ENCODE measurements at regions not wholly inside any gene's neighbourhood (a gene's known extent, or its start where the extent isn't known, plus 50 kb on each side); places are given as distances from the start of the nearest gene placed in this dataset.

DNA sequence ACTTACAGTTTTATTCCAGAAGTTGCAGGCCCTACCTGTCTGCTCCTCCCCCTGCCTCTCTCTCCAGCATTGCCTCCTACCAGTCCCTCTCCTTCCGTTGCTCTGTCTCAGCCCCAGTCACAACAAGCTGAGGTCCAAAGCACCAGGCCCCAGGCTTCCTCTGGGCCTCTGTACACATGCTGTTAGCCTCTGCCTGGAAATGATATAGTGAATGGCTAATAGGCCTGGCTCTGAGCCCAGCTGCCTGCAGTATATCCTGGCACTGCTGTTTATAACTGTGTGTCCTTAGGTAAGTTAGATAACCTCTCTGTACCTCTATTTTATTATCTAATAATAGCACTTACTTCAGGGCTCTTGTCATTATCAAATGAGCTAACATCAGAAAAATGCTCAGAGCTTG lies 114.9 kb upstream of the PWP1 start:
- Histone ChIP-seq H3F3A (ENCODE audit: insufficient read depth) (no peaks in the 10 kb centered on the region), H3K9ac (ENCODE audit: low read length) (no peak overlapping the region), H3K36me3 (ENCODE audit: low read length) (no peaks in the 10 kb centered on the region), H3K79me2 (ENCODE audit: insufficient read depth, low read length) (no peaks in the 10 kb centered on the region), H3K9me2 (replicated peaks; ENCODE audit: insufficient read depth, low read length) (no peaks in the 10 kb centered on the region), H4K20me1 (ENCODE audit: low read depth, low read length) (no peaks in the 10 kb centered on the region), H3K9me3 (ENCODE audit: insufficient read depth, low read length) (no peaks in the 10 kb centered on the region), H3K27me3 (ENCODE audit: low read length) (no peaks in the 10 kb centered on the region), H3K27ac (ENCODE audit: low read depth, low read length) (no peak overlapping the region), H2AFZ (ENCODE audit: low read depth, low read length, severe bottlenecking) (no peak overlapping the region), H3K4me3 (ENCODE audit: insufficient read depth, low read length, poor library complexity, severe bottlenecking) (no peak overlapping the region), H3K4me2 (ENCODE audit: low read depth, low read length, poor library complexity, severe bottlenecking) (no peak overlapping the region)
- TF ChIP-seq, protein P1, sequence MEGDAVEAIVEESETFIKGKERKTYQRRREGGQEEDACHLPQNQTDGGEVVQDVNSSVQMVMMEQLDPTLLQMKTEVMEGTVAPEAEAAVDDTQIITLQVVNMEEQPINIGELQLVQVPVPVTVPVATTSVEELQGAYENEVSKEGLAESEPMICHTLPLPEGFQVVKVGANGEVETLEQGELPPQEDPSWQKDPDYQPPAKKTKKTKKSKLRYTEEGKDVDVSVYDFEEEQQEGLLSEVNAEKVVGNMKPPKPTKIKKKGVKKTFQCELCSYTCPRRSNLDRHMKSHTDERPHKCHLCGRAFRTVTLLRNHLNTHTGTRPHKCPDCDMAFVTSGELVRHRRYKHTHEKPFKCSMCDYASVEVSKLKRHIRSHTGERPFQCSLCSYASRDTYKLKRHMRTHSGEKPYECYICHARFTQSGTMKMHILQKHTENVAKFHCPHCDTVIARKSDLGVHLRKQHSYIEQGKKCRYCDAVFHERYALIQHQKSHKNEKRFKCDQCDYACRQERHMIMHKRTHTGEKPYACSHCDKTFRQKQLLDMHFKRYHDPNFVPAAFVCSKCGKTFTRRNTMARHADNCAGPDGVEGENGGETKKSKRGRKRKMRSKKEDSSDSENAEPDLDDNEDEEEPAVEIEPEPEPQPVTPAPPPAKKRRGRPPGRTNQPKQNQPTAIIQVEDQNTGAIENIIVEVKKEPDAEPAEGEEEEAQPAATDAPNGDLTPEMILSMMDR (IDR thresholded peaks at IDR 0.05; ENCODE audit: insufficient read depth, low read length, poor library complexity, severe bottlenecking) = no peak
- TF ChIP-seq EZH2phosphoT487 (conservative IDR thresholded peaks at IDR 0.05; ENCODE audit: low read length) = no peak

DNA sequence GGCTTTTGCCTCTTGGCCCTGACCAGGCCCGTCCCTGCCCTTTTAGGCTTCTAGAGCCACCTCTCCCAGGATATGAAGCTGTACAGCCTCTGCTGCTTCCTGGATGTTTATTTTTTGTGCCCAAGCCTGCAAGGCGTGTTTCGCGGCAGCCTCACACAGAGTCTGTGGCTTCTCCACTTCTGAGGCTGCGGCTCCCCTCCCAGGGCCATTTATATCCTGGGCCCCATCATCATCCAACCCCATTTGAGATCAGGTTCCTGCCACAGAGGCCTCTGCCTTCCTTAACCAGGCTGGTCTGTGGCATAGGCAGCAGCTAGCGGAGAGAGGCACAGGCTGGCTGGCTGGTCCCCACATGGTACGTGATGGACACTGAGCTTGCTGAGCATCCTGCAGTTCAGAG lies 114.1 kb upstream of the PWP1 start:
- no peaks in the 10 kb centered on the region for H3K27me3 ChIP-seq (ENCODE audit: low read length)
- H3K9ac ChIP-seq (ENCODE audit: low read length) = no peak overlapping the region
- TF ChIP-seq EZH2phosphoT487 (conservative IDR thresholded peaks at IDR 0.05; ENCODE audit: low read length) = no peak
- TF ChIP-seq, protein P1 (IDR thresholded peaks at IDR 0.05; ENCODE audit: insufficient read depth, low read length, poor library complexity, severe bottlenecking) = no peak
- H3K4me3 ChIP-seq (ENCODE audit: insufficient read depth, low read length, poor library complexity, severe bottlenecking) = no peak overlapping the region
- H3K9me3 ChIP-seq (ENCODE audit: insufficient read depth, low read length) = no peaks in the 10 kb centered on the region
- H3K79me2 ChIP-seq (ENCODE audit: insufficient read depth, low read length) = no peaks in the 10 kb centered on the region
- H3F3A ChIP-seq (ENCODE audit: insufficient read depth) = no peaks in the 10 kb centered on the region
- H4K20me1 ChIP-seq (ENCODE audit: low read depth, low read length) = no peaks in the 10 kb centered on the region
- H3K9me2 ChIP-seq (replicated peaks; ENCODE audit: insufficient read depth, low read length) = no peaks in the 10 kb centered on the region
- H3K4me2 ChIP-seq (ENCODE audit: low read depth, low read length, poor library complexity, severe bottlenecking) = no peak overlapping the region
- H3K27ac ChIP-seq (ENCODE audit: low read depth, low read length) = no peak overlapping the region
- no peak overlapping the region for H2AFZ ChIP-seq (ENCODE audit: low read depth, low read length, severe bottlenecking)
- H3K36me3 ChIP-seq (ENCODE audit: low read length) = no peaks in the 10 kb centered on the region

DNA sequence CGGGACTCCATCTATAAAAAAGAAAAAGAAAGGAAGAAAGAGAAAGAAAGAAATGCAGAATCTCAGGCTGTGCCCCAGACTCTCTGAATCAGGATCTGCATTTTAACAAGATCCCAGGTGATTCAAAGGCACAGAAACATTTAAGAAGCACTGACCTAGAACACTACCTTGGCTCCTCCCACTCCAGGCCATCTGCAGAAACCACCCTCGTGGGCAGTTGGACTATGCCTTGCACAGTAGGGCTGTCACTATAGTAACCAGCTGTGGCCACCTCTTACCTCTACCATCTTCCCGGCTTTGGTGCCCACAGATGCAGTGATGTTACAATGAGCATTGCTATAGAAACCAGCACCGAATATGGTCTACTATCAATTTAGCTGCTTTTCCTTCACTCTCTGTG lies 110.9 kb upstream of the PWP1 start:
- no peak overlapping the region for H3K9ac ChIP-seq (ENCODE audit: low read length)

More for the DNA sequence above, 110.9 kb upstream of the PWP1 start:
- no peaks in the 10 kb centered on the region for H3K9me2 ChIP-seq (replicated peaks; ENCODE audit: insufficient read depth, low read length)
- H4K20me1 ChIP-seq (ENCODE audit: low read depth, low read length) = no peaks in the 10 kb centered on the region
- no peak overlapping the region for H3K4me2 ChIP-seq (ENCODE audit: low read depth, low read length, poor library complexity, severe bottlenecking)
- H3K9me3 ChIP-seq (ENCODE audit: insufficient read depth, low read length) = no peaks in the 10 kb centered on the region
- no peak overlapping the region for H2AFZ ChIP-seq (ENCODE audit: low read depth, low read length, severe bottlenecking)
- TF ChIP-seq, protein P1 (IDR thresholded peaks at IDR 0.05; ENCODE audit: insufficient read depth, low read length, poor library complexity, severe bottlenecking) = no peak
- no peak for TF ChIP-seq EZH2phosphoT487 (conservative IDR thresholded peaks at IDR 0.05; ENCODE audit: low read length)
- H3K79me2 ChIP-seq (ENCODE audit: insufficient read depth, low read length) = no peaks in the 10 kb centered on the region
- H3K36me3 ChIP-seq (ENCODE audit: low read length) = no peaks in the 10 kb centered on the region
- no peak overlapping the region for H3K27ac ChIP-seq (ENCODE audit: low read depth, low read length)
- no peaks in the 10 kb centered on the region for H3K27me3 ChIP-seq (ENCODE audit: low read length)
- H3F3A ChIP-seq (ENCODE audit: insufficient read depth) = no peaks in the 10 kb centered on the region
- H3K4me3 ChIP-seq (ENCODE audit: insufficient read depth, low read length, poor library complexity, severe bottlenecking) = no peak overlapping the region

Data from SU-DHL-6 (cell line).